D341Med (cell line): ENCODE measurements at regions not wholly inside any gene's neighbourhood (a gene's known extent, or its start where the extent isn't known, plus 50 kb on each side); places are given as distances from the start of the nearest gene placed in this dataset.
"Not testable (repeated sequence)": the region's sequence is repeated elsewhere in the genome, so short reads cannot be mapped to it uniquely, and the experiment has no call there.

Experiments
- DNase-seq: peaks from one replicate; pipeline ENCODE4 v3.0.0; 2012; ENCODE audit warnings: low spot score

- not testable (repeated sequence) for DNase-seq
Observed at GRCh38 chr20:30899370-30900079, 357.9 kb upstream of the DEFB115 start.

DNA sequence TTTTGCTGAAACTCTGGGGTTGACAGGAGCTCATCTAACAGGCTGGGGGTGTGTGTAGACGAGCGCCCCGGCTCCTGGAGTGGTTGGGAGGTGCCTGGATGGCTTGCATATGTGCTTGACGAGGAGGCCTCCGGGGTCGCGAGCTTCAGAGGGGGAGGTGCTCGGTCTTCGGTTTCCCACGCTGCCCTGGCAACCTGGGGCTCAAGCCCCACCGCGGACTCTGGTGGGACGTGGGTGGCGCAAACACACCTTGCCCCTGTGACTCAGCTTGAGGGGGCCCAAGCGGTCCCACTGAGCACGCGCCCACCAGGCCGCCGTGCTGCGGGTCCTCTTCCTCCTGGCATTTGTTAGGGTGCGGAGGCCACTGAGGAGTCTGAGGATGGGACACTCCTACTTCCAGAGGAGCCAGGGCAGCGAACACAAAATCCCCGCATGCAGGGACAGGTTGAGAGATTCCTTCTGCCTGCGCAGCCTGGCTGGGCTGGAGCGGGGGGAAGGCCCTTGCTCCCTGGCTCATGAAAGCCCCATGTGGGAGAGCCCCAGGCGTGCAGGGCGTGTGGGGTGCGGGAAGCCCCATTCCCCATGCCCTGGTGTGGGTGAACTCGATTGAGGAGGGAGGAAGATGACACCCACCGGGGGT is 357.3 kb upstream of the DEFB115 start:
- DNase-seq, result not testable (repeated sequence)

DNA sequence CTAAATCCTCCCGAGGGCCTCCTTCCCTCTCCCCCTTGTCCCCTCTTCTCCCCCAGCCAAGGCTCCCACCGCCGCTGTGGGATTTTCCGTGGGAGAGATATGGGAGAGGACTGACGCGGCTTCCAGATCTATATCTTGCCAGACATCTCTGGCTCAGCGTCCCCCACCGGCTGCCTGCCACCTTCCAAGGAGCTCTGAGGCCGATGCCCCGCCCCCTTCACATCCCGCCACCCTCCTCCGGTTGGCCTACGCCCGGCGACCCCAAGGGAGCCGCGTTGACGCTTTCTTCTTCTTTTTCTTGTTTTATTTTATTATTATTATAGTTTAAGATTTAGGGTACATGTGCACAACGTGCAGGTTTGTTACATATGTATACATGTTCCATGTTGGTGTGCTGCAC is 352.2 kb upstream of the DEFB115 start:
- not testable (repeated sequence) for DNase-seq

- DNase-seq, result no peak
Observed at GRCh38 chr20:30910937-30911725, 346.3 kb upstream of the DEFB115 start.

DNA sequence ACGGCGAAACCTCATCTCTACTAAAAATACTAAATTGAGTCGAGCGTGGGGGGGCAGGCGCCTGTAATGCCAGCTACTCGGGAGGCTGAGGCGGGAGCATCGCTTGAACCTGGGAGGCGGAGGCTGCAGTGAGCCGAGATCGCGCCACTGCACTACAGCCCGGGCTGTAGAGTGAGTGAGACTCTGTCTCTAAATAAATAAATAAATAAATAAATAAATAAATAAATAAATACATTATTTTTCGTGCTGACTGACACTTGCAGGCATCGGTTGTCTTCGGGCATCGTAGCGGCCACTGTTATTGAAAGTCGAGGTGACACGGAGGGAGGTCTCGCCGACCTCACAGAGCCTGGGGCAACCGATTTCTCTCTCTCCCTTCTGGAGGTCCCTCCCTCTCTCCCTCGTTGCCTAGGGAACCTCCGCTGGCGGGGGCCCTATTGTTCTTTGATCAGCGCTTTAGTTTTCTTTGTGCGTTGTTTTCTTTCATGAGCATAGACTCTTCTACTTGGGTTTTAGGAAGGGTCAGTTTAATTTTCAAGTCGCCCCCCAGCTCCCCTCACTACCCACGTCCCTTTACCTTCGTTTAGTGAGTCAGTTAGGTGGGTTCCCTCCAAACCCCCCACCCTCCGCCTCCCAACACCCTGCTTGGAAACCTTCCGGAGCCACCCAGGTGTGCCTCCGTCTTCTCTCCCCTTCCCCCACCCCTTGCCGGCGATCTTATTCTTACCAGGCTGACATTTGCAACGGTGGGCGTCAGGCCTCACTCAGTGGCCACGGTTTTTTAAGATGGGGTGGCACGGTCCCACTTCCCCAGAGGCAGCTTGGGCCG is 345.4 kb upstream of the DEFB115 start:
- DNase-seq, result not testable (repeated sequence)

GRCh38 chr20:30912661-30913026 is 344.8 kb upstream of the DEFB115 start:
- not testable (repeated sequence) for DNase-seq

DNA sequence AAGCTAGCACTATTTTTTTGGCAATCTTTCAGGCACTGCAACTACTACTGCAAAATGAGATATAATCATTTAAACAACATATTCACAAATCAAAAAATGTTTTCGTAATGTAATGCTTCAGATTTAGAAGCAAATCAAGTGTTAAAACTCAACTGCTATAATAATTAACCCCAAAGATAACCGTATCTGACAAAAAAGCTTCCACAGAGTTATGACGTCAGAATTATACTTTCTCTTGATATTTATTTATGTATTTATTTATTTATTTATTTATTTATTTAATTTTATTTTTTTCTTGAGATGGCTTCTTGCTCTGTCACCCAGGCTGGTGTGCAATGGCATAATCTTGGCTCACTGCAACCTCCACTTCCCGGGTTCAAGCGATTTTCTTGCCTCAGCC is 341.1 kb upstream of the DEFB115 start:
- DNase-seq, result not testable (repeated sequence)

DNA sequence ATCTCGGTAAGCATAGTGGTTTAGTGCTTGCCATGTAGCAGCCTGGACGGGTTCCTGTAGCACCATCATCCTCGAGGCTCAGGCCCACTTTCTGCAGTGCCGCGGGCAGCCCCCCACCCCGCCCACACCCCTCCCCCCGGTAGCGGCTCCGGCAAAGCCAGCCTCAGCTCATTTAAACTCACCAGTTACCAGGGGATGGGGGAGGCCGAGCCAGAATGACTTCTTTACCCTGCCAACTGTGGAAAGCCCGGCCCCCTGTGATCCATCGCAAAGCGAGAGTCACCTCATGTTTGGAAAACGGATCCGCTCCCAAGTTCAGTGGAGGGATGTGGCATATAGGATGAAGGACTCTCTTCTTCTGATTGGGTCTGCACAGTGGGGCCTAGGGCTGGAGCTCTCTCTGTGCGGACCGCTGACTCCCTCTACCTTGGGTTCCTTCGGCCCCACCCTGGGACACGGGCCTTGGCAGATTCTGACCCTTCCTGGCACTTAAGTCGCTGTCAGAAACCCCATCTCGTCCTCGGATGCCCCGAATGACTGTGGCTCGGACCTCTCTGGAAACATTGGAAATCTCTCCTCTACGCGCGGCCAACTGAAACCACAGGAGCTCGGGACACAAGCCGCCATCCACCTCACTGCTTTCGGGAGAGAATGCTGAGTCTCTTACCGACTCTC is 337.8 kb upstream of the DEFB115 start:
- no peak for DNase-seq

- no peak for DNase-seq
Observed at GRCh38 chr20:30921286-30922071, 336.0 kb upstream of the DEFB115 start.

DNA sequence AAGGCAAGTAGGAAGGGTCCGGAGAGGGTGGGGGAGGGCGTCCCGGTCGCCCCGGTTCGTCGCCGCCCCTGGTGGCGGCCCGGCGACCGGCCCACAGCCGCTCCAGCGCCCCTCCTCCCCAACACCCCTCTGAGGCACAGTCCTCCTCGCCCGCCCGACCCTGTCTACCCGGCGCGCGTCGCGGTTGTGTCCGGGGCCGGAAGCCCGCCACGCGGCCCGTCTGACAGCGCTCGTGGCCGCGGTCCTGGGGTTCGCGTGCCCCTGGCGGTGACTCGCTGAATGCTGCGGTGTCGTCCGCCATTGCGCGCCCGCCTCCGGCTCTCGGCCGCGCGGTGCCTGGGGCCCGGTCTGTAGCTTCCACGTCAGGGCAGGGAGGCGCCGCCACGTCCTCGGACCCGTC is 335.3 kb upstream of the DEFB115 start:
- DNase-seq, result peak; percentile 26

- DNase-seq, result no peak
Observed at GRCh38 chr20:30937790-30938189, 319.7 kb upstream of the DEFB115 start.

DNA sequence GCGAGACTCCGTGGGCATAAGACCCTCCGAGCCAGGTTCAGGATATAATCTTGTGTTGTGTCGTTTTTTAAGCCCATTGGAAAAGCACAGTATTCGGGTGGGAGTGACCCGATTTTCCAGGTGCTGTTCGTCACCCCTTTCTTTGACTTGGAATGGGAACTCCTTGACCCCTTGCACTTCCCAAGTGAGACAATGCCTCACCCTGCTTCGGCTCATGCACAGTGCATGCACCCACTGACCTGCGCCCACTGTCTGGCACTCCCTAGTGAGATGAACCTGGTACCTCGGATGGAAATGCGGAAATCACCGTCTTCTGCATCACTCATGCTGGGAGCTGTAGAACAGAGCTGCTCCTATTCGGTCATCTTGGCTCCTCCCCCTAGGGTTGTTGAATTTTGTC is 307.7 kb upstream of the DEFB115 start:
- no peak for DNase-seq

DNA sequence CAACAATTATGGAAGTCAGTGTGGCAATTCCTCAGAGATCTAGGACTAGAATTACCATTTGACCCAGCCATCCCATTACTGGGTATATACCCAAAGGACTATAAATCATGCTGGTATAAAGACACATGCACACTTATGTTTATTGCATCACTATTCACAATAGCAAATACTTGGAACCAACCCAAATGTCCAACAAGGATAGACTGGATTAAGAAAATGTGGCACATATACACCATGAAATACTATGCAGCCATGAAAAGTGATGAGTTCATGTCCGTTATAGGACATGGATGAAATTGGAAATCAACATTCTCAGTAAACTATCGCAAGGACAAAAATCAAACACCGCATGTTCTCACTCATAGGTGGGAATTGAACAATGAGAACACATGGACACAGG is 306.4 kb upstream of the DEFB115 start:
- not testable (repeated sequence) for DNase-seq

GRCh38 chr20:30956649-30957048 is 300.8 kb upstream of the DEFB115 start:
- DNase-seq, result not testable (repeated sequence)

DNA sequence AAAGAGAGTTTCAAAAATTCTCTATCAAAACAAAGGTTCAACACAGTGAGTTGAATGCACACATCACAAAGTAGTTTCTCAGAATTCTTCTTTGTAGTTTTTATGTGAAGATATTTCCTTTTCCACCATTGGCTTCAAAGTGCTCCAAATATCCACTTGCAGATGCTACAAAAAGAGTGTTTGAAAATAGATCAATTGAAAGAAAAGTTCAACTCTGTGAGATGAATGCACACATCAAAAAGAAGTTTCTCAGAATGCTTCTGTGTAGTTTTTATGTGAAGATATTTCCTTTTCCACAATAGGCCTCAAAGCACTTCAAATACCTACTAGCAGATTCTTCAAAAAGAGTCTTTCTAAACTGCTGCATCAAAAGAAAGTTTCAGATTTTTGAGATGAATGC is 298.3 kb upstream of the DEFB115 start:
- not testable (repeated sequence) for DNase-seq

DNA sequence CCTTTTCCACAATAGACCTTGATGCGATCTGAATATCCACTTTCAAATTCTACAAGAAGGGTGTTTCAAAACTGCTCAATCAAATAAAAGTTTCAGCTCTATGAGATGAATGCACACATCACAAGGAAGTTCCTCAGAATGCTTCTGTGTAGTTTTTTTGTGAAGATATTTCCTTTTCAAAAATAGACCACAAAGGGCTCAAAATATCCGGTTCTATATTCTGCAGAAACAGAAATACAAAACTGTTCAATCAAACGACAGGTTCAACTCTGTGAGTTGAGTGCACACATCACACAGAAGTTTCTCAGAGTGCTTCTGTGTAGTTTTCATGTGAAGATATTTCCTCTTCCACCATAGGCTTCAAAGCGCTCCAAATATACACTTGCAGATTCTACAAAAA is 293.9 kb upstream of the DEFB115 start:
- DNase-seq, result no peak

DNA sequence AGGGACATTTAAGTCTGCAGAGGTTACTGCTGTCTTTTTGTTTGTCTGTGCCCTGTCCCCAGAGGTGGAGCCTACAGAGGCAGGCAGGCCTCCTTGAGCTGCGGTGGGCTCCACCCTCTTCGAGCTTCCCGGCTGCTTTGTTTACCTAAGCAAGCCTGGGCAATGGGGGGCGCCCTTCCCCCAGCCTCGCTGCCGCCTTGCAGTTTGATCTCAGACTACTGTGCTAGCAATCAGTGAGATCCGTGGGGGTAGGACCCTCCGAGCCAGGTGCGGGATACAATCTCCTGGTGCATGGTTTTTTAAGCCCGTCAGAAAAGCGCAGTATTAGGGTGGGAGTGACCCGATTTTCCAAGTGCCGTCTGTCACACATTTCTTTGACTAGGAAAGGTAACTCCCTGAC is 281.6 kb upstream of the DEFB115 start:
- not testable (repeated sequence) for DNase-seq

DNA sequence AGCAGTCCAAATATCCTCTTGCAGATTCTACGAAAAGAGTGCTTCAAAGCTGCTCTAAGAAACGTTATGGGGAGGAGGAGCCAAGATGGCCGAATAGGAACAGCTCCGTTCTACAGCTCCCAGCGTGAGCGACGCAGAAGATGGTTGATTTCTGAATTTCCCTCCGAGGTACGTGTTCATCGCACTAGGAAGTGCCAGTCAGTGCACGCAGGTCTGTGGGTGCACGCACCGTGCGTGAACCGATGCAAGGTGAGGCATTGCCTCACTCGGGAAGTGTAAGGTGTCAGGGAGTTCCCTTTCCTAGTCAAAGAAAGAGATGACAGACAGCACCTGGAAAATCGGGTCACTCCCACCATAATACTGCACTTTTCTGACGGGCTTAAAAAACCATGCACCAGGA is 272.1 kb upstream of the DEFB115 start:
- DNase-seq, result no peak
